Right lung (tissue), 2 donors: ENCODE measurements at regions not wholly inside any gene's neighbourhood (a gene's known extent, or its start where the extent isn't known, plus 50 kb on each side); places are given as distances from the start of the nearest gene placed in this dataset.

Source experiments
- DNase-seq, 2 donors: peaks; one replicate each; pipeline ENCODE4 v3.0.0-alpha.2; 2013

DNA sequence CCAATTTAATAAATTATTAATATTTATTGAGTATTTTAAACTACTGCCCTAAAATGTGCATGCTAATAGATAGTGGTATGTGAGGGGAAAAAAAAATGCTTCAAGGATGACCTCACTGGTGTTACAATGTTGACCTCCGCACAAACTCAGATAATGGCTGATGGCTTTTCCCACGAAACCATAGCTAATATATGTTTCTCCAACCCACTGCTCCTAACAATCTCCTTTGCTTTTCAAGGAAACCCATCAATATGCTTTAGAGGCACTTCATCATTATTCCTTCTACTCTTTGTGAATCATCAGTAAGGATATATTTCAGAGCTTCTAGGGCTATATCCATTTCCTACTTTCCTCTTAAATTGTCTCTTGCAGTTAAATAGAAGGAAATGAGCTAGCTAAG, 1752.0 kb upstream of the TENM3 start:
- DNase-seq = no peak

DNA sequence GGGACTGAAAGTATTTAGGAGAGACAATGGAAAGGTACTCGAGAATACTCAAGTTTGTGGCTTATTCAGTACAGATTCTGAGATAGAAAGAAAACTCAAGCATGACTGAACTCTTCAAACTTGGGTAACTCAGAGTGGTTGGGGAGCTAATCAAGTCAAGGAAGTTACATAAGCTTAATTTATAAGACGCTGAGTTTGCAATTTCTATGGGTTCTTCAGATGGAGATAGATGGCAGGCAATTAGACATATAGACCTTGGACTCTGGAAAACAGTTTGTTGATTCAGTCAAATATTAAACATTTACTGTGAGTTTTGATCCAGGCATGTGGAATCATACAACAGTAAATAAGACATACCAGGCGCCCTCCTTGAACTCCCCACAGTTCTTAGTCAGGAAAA, 1749.9 kb upstream of the TENM3 start:
- no peak for DNase-seq

DNA sequence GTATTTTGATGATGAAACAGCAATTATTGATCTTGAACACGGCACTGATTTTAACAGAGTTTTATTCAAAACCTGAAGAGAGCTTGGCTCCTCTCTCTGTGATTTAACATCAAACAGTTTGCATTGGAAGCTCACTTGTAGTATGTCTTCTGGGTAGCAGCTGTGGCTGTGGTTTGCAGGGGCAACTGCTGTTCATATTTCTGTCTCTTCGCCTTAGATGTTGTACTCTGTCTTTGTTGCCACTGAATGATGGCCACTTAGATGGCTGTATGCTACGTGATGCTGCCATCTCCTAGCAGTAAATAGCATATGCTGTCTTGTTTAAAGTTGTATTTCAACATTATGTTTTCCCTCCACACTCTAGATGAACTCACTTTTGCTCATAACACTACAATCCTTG, 1743.0 kb upstream of the TENM3 start:
- no peak for DNase-seq

DNA sequence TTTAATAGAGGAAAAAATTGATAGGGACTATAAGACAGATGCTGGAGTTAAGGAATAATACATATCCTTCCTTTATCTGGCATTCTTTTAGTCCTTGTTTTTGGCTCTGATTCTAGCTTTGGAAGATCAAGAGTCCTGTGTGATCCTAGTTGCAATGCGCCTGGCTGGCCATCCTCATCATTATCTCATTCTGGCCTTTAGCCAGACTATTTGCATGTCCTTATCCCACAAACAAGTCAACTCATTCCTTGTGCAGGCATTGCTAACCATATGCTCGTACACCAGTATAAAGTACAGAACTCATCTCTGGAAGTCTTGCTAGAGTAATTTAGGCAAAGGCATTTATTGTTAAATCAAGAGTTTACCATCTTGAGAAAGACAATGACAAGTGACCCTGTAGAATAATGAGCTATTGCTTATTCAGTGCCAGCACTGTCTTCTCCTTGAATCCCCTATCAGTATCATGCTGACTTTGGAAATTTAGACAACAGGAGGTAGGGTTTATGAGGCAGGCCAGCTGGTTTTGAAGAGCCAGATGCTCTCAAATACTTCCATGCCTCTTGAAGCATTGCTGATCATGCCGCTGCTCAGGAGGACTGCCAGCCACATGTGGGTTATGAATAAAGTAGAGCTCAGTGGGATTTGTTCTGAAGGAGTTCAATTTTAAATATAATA, 1730.3 kb upstream of the TENM3 start:
- DNase-seq = peak in 1 of 2 donors; percentile 0

DNA sequence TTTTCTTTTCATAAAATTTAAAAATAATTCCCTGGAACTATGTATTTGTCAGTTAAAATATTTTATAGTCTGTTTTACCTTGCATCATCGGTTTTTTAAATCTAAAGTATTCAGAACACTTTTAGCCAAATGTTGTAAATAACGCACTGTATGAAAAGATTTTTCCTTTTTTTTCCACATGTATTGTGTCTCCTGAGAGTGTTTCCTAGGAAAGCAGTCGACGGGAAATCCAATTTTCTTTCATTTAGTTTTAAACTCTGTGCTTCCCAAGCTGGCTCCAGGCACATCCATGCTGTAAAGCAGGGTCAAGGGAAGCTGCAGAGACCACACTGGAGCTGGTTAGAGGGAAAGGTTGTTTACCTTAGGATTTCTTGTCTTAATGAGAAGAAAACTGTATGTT, 1724.3 kb upstream of the TENM3 start:
- DNase-seq = no peak

DNA sequence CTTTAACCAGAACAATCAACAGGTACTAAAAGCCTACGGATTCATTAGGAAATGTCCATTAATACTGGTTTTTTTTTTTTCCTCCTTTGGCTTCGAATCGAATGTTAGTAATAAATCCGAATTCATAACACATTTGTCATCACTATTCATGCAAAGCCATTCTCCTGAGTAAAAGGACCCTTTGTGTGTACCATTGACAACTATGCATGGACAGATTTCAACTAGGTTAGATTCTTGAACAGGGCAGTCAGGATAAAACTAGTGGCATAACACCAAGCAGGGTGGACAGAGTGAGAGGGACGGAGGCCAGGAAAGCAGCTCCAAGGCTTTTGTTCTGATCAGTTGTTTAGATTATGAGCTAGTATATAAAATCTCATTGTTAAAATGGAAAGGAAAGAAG, 1722.0 kb upstream of the TENM3 start:
- no peak for DNase-seq

DNA sequence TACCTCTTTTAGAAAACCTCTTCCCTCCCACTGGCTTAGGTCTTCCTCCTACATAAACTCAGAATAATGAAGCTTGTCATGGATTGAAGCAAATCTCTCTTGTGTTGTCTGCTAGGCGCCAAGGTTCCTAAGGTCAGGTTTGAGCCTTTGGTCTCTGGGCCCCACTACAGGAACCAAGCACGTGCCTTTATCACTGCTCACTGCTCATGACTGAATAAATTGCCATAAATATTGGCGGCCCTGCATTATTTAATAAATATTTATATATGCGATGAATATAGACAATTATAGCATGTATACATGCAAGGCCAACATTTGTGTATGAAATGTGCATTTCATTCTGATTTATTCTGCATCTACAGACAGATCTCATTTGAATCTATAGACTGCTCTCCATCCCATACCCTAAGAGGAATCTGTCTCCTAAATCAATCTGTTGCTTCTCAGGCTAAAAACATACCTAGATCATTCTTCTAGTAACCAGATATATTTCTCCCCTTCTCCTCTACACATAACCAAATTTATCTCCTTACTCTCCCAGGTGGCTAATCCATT, 1717.6 kb upstream of the TENM3 start:
- DNase-seq = no peak

DNA sequence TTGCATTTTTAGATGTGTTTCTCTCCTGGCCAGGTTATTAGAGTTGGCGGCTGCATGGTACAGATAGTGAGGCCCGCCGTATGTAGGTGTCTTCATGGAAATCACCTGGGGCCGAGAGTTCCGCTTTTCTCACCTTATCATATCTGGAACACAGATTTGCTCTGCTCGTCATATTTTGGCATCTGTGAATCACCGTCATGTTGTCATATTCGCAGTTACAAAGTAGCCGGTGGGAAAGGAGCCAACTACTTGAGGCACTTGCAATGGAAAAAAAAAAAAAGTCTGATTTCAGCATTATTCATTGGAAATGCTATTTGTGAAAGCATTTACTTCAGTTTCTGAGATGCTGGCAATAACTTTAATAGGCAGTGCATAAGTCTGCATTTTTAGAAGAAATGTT, 1715.2 kb upstream of the TENM3 start:
- no peak for DNase-seq

DNA sequence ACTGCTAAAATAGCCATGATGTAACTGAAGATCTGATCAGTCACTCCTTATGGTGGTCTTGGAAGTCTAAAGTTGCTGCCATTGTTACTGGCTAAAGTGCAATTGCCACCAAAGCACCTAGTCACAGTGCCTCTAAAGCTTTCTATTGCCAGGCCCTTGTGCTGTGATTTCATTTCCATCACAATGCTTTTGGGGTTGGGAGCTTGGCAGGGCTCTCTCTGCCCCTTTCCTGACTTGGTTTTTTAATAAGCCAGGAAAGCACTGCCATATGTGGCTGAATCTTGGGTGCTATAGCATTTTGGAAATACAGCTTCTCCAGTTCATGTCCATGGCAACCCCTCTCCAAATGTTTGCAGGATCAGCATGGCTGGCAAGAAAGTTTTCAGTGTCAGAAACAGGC, 1712.4 kb upstream of the TENM3 start:
- no peak for DNase-seq

DNA sequence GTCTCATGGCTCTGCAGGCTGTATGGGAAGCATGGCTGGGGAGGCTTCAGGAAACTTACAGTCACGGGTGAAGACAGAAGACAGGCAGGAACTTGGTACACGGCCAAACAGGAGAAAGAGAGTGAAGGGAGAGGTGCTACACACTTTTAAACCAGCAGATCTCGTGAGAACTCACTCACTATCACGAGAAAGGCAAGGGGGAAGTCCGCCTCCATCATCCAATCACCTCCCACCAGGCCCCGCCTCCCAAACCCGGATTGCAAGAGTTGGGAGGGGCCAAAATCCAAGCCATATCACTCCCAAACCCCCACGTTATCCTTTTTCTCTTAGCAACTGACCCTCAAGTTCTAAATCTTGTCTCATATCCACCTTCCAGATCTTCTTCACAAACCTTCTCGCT, 1710.5 kb upstream of the TENM3 start:
- DNase-seq = no peak

DNA sequence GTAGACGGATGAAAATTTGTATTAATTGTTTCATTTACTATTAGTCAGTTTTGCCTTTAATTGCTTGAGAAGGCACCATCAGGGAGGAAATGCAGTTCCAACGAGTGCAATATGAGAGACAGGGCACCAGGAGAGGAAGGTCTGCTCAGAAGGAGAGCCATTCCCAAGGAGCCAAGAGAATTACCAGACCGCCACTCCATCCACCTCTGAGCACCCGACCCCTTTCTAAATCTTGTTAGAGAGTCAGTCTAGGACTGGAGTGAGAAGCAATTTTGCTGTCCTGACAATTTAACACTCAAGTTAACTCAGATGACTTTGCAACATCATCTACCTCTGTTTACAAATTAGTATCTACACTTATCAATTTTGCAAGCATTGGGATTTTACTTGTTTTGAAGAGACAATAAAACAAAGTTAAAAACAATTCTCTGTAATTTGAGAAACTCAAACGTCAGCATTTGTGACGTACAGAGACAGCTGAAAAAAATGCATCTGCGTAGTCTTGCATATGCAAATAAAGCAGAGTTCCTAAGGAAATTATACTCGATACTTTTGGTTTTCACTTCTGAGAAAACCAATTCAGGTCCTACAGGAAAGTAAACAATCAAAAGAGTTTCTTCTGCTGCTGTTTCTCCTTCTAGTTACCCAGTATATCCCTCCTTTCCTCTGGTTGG, 1704.7 kb upstream of the TENM3 start:
- DNase-seq = no peak

DNA sequence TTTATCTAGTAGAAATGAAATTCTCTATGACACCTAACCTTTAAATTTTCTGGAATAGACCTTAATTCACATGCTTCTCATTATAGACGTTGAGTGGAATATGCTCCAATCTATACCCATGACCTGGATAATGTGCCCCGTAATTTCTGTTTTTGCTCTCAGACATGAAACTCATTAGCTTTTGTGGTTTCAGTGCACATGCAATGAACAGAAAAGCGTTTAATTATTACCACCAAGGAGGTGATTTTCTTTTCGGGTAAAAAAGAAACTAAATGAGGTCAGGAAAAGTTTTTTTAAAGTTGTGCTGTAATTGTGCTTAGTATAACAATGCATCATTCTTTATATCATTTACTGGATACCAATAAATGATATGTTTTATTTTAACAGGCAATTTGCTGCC, 1703.9 kb upstream of the TENM3 start:
- DNase-seq = no peak

DNA sequence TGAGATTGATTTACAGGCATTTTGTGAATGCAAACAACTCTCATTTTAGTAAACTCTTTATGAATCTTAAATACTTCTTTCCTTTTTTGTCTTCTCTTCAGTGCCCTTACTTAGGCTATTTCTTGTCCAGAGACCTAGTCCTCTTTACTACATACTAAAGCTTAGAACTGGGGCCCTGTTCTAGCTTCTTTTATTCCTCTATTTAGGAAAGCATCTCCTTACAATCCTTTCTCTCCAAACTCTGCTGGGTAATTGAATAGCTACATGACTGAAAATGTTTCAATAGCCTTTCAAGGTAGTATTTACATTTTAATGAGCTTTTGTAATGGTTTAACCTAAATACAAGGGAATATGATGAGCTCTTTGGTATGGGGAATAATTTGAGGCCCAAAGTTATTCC, 1701.5 kb upstream of the TENM3 start:
- DNase-seq = no peak

DNA sequence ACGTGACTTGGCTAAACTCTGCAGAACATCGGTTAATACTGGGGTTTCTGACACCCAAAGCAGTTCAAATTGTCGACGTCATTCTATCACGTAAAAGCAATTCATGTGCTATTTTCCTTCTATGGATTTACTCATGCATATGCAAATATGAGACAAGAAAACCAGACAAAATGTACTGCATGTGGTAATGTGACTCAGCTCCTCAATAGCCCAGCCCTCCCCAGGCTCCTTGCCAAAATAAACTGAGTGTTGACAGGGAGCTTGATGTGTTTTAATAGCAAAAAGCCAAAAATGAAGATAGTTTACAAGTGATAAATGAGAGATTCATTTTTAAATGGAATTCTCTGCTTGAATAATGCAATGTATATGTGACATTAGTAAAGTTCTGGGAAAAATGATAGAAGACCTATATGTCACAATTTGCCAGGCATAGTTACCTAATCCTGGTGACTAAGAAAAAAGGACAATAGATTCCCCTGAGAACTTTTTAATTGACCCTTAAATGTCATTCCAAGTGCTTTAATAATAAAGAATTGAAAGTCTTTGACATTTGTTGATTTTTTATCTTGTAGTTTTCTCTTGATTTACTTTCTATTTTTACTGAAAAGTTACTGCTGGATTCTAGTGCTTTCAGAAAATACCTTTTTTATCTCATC, 1700.6 kb upstream of the TENM3 start:
- peak in 1 of 2 donors; percentile 8 for DNase-seq

DNA sequence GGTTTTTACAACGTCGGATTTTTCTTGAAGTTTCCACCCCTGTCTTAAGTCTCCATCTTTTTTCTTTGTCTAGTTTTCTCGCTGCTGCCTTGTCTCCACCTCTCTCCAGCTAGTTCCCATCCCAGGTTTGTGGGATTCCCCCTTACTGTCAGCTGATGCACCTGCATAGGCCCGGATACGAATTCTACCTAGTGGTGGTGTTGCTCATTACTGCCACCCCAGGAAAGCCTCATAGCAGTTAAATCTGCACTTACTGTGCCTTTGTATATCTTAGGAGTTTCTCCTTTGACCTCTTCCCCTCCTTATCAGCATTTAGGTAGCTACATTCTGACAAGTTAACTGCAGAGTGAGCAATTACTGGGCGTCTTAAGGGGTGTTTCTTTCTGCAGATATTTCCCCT, 1693.1 kb upstream of the TENM3 start:
- no peak for DNase-seq

DNA sequence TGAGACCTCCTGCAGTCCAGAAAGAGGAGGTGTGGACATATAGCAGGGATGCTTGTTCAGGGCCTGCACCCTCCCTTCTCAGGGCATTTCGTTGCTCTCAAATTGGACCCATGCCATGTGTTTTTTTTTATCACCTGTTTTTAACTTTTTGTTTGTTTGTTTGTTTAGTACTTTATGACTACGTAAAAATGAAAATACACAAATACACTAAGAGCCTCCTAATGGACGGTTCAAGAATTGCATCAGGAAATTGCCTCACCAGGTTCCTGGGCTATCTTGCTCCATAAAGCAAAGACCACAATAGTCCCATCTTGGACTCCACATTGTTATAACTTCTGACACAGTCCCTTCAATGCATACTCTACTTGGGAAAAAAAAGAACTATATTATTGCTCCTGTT, 1685.9 kb upstream of the TENM3 start:
- no peak for DNase-seq

DNA sequence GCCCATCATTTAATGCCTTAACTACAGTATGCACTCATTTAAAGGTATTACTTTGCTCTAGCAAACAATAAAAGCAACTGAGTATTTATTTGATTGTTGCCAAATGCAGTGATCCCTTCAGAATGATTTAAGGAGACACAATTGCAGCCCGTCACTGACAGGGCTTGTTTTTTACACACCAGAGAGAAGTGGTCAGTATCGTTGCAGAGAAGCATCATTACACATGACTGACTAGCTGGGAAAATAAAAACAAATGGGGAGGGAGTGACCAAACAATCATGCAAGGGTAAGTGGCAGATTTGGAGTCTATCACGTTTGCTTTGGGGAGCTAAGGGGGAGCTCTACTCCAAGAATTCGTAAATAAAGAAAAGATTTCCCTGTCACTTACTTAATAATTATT, 1685.3 kb upstream of the TENM3 start:
- DNase-seq = no peak

DNA sequence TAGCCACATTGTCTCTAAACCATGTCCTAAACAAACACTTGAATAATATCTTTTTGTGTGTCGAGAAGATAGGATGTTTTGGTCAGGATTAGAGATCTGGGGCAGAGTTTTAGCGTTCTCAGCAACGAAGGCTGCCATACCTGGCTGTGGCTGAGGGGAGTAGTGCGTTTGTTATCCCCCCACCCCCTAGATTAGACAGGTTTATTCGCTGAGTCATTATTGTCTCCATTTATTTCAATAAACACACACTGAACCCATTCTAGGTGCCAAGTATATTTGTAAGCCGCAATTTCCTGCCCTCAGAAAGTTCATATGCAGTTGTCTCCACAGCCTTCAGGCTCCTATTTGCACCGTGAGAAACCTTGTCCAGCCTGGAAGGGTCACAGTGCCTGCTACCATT, 1684.8 kb upstream of the TENM3 start:
- no peak for DNase-seq

DNA sequence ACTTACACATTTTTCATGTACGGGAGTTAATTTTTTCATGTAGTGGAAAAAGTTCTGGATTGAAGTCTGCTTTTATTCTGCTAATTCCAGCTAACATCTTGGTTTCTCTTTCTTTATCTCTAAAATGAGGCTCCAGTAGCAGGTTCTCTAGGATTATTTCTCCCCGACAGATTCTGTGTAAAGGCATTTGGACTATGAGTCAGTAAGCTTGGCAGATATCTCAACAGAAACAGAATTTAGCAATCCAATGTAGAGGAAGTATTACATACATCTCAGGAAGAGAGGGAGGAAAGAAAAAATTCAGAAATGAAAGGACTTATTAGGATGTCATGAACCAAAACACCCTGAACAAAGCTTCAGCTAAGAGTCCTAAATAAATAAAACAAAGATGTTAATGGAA, 1682.3 kb upstream of the TENM3 start:
- no peak for DNase-seq

DNA sequence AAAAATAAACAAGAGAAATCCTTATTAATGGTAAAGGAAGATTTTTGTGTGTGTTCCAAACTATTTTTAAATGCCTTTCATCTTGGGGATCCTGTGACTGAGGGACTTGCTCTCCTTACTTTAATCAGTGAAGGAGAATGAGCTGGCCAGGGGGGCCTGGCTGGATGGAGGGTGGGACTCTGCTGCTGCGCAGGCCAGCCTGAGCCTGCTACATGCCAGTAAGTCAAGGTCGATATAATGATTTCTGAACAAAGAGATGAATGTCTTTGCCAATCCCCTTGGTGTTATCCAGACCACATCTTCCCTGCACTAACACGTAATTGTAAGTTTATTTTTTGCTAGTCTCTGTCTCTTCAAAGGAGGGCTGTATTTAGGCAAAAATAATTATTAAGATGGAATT, 1679.2 kb upstream of the TENM3 start:
- DNase-seq = no peak

DNA sequence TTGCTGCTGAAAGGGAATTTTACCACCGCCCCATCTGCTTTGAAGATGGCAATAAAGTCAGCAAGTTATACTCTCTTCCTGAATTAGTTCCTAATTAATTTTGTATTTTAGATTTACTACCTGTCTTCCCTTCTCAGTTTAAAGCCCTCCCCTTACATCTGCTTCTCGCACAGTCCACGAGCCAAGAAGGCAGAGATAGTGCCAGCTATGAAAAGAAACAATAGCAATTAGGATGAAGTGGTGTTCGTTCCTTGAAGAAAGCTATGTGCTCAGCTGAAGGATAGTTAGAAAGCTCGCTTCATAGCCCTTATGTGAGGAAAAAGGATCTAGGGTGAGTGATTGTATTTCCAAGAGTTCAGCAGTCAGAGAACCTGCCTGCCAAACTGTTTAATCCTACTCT, 1678.8 kb upstream of the TENM3 start:
- no peak for DNase-seq

DNA sequence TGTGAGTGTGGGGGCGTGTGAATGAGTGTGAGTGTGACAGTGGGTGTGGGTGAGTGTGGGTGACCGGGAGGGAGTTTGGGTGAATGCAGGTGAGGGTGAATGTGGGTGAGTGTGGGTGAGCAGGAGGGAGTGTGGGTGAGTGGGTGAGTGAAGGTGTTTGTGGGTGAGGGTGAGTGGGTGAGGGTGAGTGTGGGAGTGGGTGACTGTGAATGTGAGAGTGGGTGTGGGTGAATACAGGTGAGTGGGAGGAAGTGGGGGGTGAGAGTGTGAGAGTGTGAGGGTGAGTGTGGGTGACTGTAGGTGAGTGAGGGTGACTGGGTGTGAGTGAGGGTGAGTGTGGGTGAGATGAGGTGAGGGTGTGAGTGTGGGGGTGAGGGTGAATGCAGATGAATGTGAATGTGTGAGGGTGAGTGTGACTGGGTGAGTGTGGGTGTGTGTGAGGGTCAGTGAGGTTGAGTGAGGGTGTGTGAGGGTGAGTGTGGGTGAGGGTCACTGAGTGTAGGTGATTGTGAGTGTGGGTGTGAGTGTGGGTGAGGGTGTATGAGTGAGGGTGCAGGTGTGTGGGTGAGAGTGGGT, 1677.3 kb upstream of the TENM3 start:
- DNase-seq = no peak

DNA sequence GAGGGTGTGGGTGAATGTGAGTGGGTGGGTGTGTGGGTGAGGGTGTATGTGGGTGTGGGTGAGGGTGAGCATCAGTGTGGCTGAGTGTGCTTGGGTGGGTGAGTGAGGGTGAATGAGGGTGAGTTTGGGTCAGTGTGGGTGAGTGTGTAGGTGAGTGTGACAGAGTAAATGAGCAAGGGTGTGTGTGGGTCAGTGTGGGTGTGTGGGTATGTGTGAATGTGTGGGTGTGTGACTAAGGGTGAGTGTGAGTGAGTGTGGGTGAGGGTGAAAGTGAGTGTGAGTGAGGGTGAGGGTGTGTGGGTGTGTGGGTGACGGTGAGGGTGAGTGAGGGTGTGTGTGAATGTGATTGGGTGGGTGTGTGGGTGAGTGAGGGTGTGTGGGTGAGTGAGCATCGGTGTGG, 1676.7 kb upstream of the TENM3 start:
- no peak for DNase-seq
